Right lobe of liver (tissue), 4 donors: ENCODE measurements at regions not wholly inside any gene's neighbourhood (a gene's known extent, or its start where the extent isn't known, plus 50 kb on each side); places are given as distances from the start of the nearest gene placed in this dataset.

ENCODE experiments used
- POLR2A ChIP-seq: fragments of 450-650 bp; IDR thresholded peaks from one replicate; pipeline ENCODE4 v1.6.1; 2017; ENCODE audit warnings: antibody characterized with exemption, mild to moderate bottlenecking
- TF ChIP-seq, protein P1 (sequence below), 4 donors: fragments of 200-600 bp in 3 of 4; fragments of 450-650 bp in 1 of 4; IDR thresholded peaks; one replicate each; pipeline versions ENCODE4 v1.5.1 to v1.8.0; 2016 to 2022; ENCODE audit warnings: antibody characterized with exemption in 4 of 4, mild to moderate bottlenecking in 2 of 4
- donor health status: DM: no; HTN: no; CAD: no.
- donor health status: DM: no; HTN: no; CAD: no.
- donor health status: DM: no; HTN: yes; CAD: no.

GRCh38 chr13:26973295-26973694 lies 198.3 kb downstream of the USP12 start:
- TF ChIP-seq, protein P1, sequence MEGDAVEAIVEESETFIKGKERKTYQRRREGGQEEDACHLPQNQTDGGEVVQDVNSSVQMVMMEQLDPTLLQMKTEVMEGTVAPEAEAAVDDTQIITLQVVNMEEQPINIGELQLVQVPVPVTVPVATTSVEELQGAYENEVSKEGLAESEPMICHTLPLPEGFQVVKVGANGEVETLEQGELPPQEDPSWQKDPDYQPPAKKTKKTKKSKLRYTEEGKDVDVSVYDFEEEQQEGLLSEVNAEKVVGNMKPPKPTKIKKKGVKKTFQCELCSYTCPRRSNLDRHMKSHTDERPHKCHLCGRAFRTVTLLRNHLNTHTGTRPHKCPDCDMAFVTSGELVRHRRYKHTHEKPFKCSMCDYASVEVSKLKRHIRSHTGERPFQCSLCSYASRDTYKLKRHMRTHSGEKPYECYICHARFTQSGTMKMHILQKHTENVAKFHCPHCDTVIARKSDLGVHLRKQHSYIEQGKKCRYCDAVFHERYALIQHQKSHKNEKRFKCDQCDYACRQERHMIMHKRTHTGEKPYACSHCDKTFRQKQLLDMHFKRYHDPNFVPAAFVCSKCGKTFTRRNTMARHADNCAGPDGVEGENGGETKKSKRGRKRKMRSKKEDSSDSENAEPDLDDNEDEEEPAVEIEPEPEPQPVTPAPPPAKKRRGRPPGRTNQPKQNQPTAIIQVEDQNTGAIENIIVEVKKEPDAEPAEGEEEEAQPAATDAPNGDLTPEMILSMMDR (IDR thresholded peaks at IDR 0.05), result no peak
- TF ChIP-seq POLR2A, result no peak
